GM23338 (cell line): ENCODE measurements at regions not wholly inside any gene's neighbourhood (a gene's known extent, or its start where the extent isn't known, plus 50 kb on each side); places are given as distances from the start of the nearest gene placed in this dataset.

Experiments used
- ATAC-seq: fragments of 200-7000 bp; cut with Tn5 transposase; 3 replicates; pipeline ENCODE4 v1.9.1; 2020
- DNase-seq: peaks from one replicate; pipeline ENCODE4 v3.0.0-alpha.2; 2015; ENCODE audit warnings: low spot score
- H2AFZ ChIP-seq: fragments of 200-600 bp; sonication (generic); 2 replicates; pipeline ENCODE4 v1.8.0; 2016; ENCODE audit warnings: antibody characterized with exemption, mild to moderate bottlenecking, moderate library complexity
- H3F3A ChIP-seq: fragments of 200-600 bp; sonication (generic); replicated peaks from 2 replicates; pipeline ENCODE4 v1.8.0; 2017; ENCODE audit warnings: antibody characterized with exemption, mixed run types, low read depth
- H3K27ac ChIP-seq: fragments of 200-600 bp; sonication (generic); 2 replicates; pipeline ENCODE4 v1.6.1; 2016; ENCODE audit warnings: low read depth
- H3K27me3 ChIP-seq: fragments of 200-600 bp; sonication (generic); 2 replicates; pipeline ENCODE4 v1.8.0; 2016; ENCODE audit warnings: mild to moderate bottlenecking, mixed run types, moderate library complexity; ENCODE audit not compliant: insufficient read depth
- H3K36me3 ChIP-seq: fragments of 200-600 bp; sonication (generic); 2 replicates; pipeline ENCODE4 v1.8.0; 2016; ENCODE audit warnings: mild to moderate bottlenecking; ENCODE audit not compliant: insufficient read depth
- H3K4me1 ChIP-seq: fragments of 200-600 bp; sonication (generic); 2 replicates; pipeline ENCODE4 v1.8.0; 2016; ENCODE audit warnings: mild to moderate bottlenecking, moderate library complexity; ENCODE audit not compliant: insufficient read depth
- H3K4me2 ChIP-seq: fragments of 200-600 bp; sonication (generic); 2 replicates; pipeline ENCODE4 v1.7.1; 2017; ENCODE audit warnings: mixed run types
- H3K4me3 ChIP-seq: fragments of 200-600 bp; sonication (generic); 2 replicates; pipeline ENCODE4 v1.6.1; 2016; ENCODE audit warnings: mixed run types
- H3K79me2 ChIP-seq: fragments of 200-600 bp; sonication (generic); replicated peaks from 2 replicates; pipeline ENCODE4 v1.8.0; 2017; ENCODE audit warnings: mild to moderate bottlenecking; ENCODE audit not compliant: insufficient read depth
- H3K9me2 ChIP-seq: fragments of 200-600 bp; sonication (generic); 2 replicates; pipeline ENCODE4 v1.8.0; 2017; ENCODE audit not compliant: insufficient read depth
- H4K20me1 ChIP-seq: fragments of 200-600 bp; sonication (generic); replicated peaks from 2 replicates; pipeline ENCODE4 v1.8.0; 2017; ENCODE audit warnings: mild to moderate bottlenecking; ENCODE audit not compliant: insufficient read depth
- H3K27ac Mint-ChIP-seq: 2 replicates; pipeline ENCODE4 v1.8.0; 2020; ENCODE audit warnings: inconsistent platforms, mild to moderate bottlenecking, moderate library complexity, mixed read lengths
- H3K27me3 Mint-ChIP-seq: 3 replicates; pipeline ENCODE4 v1.8.0; 2022; ENCODE audit warnings: low read depth, mild to moderate bottlenecking, moderate library complexity, mixed read lengths, inconsistent platforms; ENCODE audit not compliant: insufficient read depth, poor library complexity
- H3K36me3 Mint-ChIP-seq: 3 replicates; pipeline ENCODE4 v1.8.0; 2021; ENCODE audit warnings: low read depth, mild to moderate bottlenecking, inconsistent platforms, moderate library complexity, mixed read lengths
- H3K4me1 Mint-ChIP-seq: 3 replicates; pipeline ENCODE4 v1.8.0; 2020; ENCODE audit warnings: mild to moderate bottlenecking, inconsistent platforms, mixed read lengths
- H3K4me3 Mint-ChIP-seq: 3 replicates; pipeline ENCODE4 v1.8.0; 2021; ENCODE audit warnings: moderate library complexity, mild to moderate bottlenecking, inconsistent platforms, mixed read lengths
- H3K9me3 Mint-ChIP-seq: 3 replicates; pipeline ENCODE4 v1.8.0; 2020; ENCODE audit warnings: moderate library complexity, mild to moderate bottlenecking, inconsistent platforms, mixed read lengths
- CREB1 ChIP-seq: fragments of 250-450 bp; sonication (Bioruptor Pico); IDR thresholded peaks from 2 replicates; pipeline ENCODE4 v1.5.0; 2020; ENCODE audit warnings: low read depth, mild to moderate bottlenecking, moderate library complexity
- CTCF ChIP-seq, 2 experiments: fragments of 200-600 bp in 1 of 2; sonication (generic) in 1 of 2; conservative IDR thresholded peaks; 2 replicates each; pipeline versions ENCODE4 v1.5.1 to v1.6.1; 2016 to 2017; ENCODE audit warnings: antibody characterized with exemption in 2 of 2, low read depth in 2 of 2, mild to moderate bottlenecking in 2 of 2, moderate library complexity in 1 of 2
- EZH2 ChIP-seq: fragments of 200-600 bp; sonication (generic); IDR thresholded peaks from one replicate; pipeline ENCODE4 v1.8.0; 2017; ENCODE audit warnings: antibody characterized with exemption, mild to moderate bottlenecking, low read depth; ENCODE audit not compliant: unreplicated experiment
- EZH2phosphoT487 ChIP-seq: fragments of 200-600 bp; sonication (generic); IDR thresholded peaks from one replicate; pipeline ENCODE4 v1.8.1; 2018; ENCODE audit warnings: antibody characterized with exemption; ENCODE audit not compliant: unreplicated experiment
- JUNB ChIP-seq: IDR thresholded peaks from one replicate; pipeline ENCODE4 v1.6.1; 2016; ENCODE audit warnings: antibody characterized with exemption; ENCODE audit not compliant: unreplicated experiment
- POLR2AphosphoS5 ChIP-seq: IDR thresholded peaks from 2 replicates; pipeline ENCODE4 v1.6.1; 2016; ENCODE audit warnings: antibody characterized with exemption, low read depth
- ZNF114 ChIP-seq: fragments of 250-450 bp; sonication (Bioruptor Pico); IDR thresholded peaks from 2 replicates; pipeline ENCODE4 v1.5.0; 2020; ENCODE audit warnings: mild to moderate bottlenecking, moderate library complexity
- ZNF331 ChIP-seq: fragments of 250-450 bp; sonication (Bioruptor Pico); IDR thresholded peaks from 2 replicates; pipeline ENCODE4 v1.5.0; 2020; ENCODE audit warnings: low read depth, mild to moderate bottlenecking, moderate library complexity
- ZNF462 ChIP-seq: fragments of 250-450 bp; sonication (Bioruptor Pico); IDR thresholded peaks from 2 replicates; pipeline ENCODE4 v1.5.0; 2020; ENCODE audit warnings: mild to moderate bottlenecking, moderate library complexity
- TF ChIP-seq, protein P1 (sequence below): IDR thresholded peaks from one replicate; pipeline ENCODE4 v1.6.1; 2018; ENCODE audit warnings: antibody characterized with exemption; ENCODE audit not compliant: unreplicated experiment
- TF ChIP-seq, protein P2 (sequence below): IDR thresholded peaks from 2 replicates; pipeline ENCODE4 v1.6.1; 2016; ENCODE audit warnings: antibody characterized with exemption

DNA sequence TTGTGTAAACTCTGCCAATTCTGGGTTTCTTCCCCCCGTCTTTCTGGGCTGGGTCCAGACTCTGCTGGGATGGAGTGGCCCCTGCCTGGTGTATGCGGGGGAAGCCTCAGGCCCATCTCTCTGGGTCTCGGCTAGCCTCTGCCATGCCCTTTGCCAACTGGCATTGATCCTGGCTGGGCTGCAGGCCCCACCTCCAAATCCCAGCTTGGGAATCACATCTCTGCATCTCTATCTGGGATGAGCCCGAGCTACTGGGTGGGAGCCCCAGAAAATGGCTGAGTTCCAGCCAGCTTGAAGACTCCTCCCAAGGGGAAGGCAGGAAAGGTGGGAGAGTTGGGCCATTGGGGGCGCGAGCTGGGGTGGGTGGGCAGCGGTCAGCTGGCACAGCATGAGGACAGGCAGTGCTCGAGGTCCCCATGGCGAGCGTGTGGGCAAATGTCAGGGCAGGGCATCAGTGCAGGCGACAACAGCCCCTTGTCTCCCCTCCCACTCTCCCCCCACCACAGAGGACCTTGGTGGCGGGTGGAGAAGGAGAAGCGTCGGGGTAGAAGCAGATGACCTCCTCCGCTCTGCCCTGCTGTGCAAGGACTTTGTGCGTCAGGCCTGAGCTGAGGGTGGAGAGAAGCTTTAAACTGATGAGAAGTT, 139.4 kb downstream of the ASB1 start (continued):
- no peak for TF ChIP-seq ZNF331
- TF ChIP-seq EZH2phosphoT487 = no peak
- no peak for TF ChIP-seq CTCF (conservative IDR thresholded peaks at IDR 0.05; ENCODE audit: low read depth in 2 of 2)
- TF ChIP-seq, protein P1, sequence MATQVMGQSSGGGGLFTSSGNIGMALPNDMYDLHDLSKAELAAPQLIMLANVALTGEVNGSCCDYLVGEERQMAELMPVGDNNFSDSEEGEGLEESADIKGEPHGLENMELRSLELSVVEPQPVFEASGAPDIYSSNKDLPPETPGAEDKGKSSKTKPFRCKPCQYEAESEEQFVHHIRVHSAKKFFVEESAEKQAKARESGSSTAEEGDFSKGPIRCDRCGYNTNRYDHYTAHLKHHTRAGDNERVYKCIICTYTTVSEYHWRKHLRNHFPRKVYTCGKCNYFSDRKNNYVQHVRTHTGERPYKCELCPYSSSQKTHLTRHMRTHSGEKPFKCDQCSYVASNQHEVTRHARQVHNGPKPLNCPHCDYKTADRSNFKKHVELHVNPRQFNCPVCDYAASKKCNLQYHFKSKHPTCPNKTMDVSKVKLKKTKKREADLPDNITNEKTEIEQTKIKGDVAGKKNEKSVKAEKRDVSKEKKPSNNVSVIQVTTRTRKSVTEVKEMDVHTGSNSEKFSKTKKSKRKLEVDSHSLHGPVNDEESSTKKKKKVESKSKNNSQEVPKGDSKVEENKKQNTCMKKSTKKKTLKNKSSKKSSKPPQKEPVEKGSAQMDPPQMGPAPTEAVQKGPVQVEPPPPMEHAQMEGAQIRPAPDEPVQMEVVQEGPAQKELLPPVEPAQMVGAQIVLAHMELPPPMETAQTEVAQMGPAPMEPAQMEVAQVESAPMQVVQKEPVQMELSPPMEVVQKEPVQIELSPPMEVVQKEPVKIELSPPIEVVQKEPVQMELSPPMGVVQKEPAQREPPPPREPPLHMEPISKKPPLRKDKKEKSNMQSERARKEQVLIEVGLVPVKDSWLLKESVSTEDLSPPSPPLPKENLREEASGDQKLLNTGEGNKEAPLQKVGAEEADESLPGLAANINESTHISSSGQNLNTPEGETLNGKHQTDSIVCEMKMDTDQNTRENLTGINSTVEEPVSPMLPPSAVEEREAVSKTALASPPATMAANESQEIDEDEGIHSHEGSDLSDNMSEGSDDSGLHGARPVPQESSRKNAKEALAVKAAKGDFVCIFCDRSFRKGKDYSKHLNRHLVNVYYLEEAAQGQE = no peak
- no peak for TF ChIP-seq CREB1 (CRISPR knock-in tag)
- TF ChIP-seq JUNB = no peak
- TF ChIP-seq POLR2AphosphoS5 = no peak
- TF ChIP-seq, protein P2, sequence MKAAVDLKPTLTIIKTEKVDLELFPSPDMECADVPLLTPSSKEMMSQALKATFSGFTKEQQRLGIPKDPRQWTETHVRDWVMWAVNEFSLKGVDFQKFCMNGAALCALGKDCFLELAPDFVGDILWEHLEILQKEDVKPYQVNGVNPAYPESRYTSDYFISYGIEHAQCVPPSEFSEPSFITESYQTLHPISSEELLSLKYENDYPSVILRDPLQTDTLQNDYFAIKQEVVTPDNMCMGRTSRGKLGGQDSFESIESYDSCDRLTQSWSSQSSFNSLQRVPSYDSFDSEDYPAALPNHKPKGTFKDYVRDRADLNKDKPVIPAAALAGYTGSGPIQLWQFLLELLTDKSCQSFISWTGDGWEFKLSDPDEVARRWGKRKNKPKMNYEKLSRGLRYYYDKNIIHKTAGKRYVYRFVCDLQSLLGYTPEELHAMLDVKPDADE = no peak

DNA sequence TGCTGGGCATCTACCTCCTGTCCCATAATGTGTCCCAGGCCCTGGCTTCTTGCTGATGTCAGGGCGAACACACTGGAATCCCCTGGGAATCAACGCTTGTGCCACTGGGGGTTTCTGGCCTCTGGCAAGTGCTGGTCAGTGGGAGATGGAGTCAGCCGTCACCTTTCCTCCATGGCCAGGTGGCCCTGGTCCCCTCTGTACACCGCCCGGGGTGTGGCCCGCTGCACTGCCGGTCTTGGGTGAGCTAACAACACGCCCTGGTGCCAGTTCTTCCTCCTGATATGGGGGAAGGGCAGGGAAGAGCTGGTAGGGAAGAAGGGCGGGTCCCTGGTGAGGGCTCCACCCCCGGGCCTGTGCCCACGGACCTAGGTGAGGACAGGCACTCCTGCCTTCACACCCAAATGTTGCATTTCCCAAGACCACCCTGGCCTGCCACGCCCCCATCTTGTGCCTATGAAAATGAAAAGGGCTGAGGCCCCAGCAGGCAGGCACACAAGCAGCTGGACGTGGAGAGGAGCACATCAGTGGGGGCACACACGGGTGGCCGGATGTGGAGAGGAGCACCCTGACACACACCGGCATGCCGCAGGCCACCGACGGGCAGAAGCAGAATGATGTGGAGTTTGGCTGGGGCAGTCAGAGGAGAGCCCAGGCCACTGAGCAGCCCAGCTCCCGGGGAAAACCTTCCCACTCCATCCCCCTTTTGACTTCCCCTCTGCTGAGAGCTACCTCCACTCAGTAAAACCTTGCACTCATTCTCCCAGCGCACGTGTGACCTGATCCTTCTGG, 140.5 kb downstream of the ASB1 start:
- H2AFZ ChIP-seq = no peak overlapping the region
- H3K36me3 ChIP-seq = no peaks in the 10 kb centered on the region
- H4K20me1 ChIP-seq = no peaks in the 10 kb centered on the region
- no peaks in the 10 kb centered on the region for H3K9me2 ChIP-seq
- H3K27ac Mint-ChIP-seq = no peak overlapping the region
- no peak overlapping the region for H3K4me2 ChIP-seq
- H3K4me1 ChIP-seq = no peaks in the 10 kb centered on the region
- no peaks in the 10 kb centered on the region for H3K27me3 ChIP-seq
- no peaks in the 10 kb centered on the region for H3F3A ChIP-seq
- no peaks in the 10 kb centered on the region for H3K9me3 Mint-ChIP-seq
- no peak overlapping the region for H3K27ac ChIP-seq
- peaks cover 15% of the 10 kb centered on the region for H3K27me3 Mint-ChIP-seq
- H3K4me3 ChIP-seq = no peak overlapping the region
- H3K4me1 Mint-ChIP-seq = peaks cover 5% of the 10 kb centered on the region; the same call in 1 of the 3 replicates
- no peaks in the 10 kb centered on the region for H3K79me2 ChIP-seq
- no peak for DNase-seq
- no peak for ATAC-seq
- no peak overlapping the region for H3K4me3 Mint-ChIP-seq
- H3K36me3 Mint-ChIP-seq = no peaks in the 10 kb centered on the region; the same call in 2 of the 3 replicates
- no peak for TF ChIP-seq ZNF462 (CRISPR knock-in tag)
- TF ChIP-seq ZNF114 = no peak
- no peak for TF ChIP-seq EZH2phosphoT487
- TF ChIP-seq ZNF331 = no peak
- no peak for TF ChIP-seq CREB1 (CRISPR knock-in tag)
- TF ChIP-seq EZH2 = no peak
